VCaP (cell line): ENCODE measurements at regions not wholly inside any gene's neighbourhood (a gene's known extent, or its start where the extent isn't known, plus 50 kb on each side); places are given as distances from the start of the nearest gene placed in this dataset.
"Not testable (repeated sequence)": the region's sequence is repeated elsewhere in the genome, so short reads cannot be mapped to it uniquely, and the experiment has no call there.

Experiments used
- H3K27ac ChIP-seq: fragments of 450-650 bp; 2 replicates; pipeline ENCODE4 v1.5.1; 2017
- CTCF ChIP-seq: fragments of 450-650 bp; conservative IDR thresholded peaks from 2 replicates; pipeline ENCODE4 v1.5.1; 2017; ENCODE audit warnings: mild to moderate bottlenecking, moderate library complexity

DNA sequence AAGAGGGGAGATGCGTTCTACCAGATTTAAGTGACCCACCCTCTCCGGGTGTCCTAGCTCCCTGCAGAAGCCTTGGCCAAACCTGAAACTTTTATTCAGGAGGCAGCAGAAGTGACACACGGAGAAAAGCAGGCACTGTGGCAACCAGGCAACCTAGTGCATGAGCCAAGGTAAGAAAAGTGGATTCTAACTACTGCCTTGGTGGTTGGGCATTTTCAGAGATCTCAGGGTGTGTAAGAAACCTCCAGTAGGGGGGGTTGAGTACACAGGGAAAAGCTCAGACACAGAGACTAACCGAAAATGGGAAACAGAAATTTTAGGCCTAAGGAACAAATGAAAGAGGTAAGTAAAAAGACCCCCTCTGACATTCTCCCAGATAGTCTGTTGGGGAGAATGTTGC is 645.7 kb downstream of the ANKRD7 start:
- peak; percentile 29; the same call in 1 of the 2 replicates for TF ChIP-seq CTCF
- H3K27ac ChIP-seq: no peak overlapping the region

GRCh38 chr7:118872568-118872967 is 648.1 kb downstream of the ANKRD7 start:
- no peak for TF ChIP-seq CTCF
- H3K27ac ChIP-seq: no peak overlapping the region

GRCh38 chr7:118877187-118877586 is 652.7 kb downstream of the ANKRD7 start:
- TF ChIP-seq CTCF: no peak
- no peak overlapping the region for H3K27ac ChIP-seq

GRCh38 chr7:118878336-118878735 is 653.8 kb downstream of the ANKRD7 start:
- no peak for TF ChIP-seq CTCF

GRCh38 chr7:118898284-118898683 is 673.8 kb downstream of the ANKRD7 start:
- no peak for TF ChIP-seq CTCF
- H3K27ac ChIP-seq: no peak overlapping the region

More at GRCh38 chr7:118878336-118878735, 653.8 kb downstream of the ANKRD7 start:
- H3K27ac ChIP-seq: no peak overlapping the region

GRCh38 chr7:118902600-118902999 is 678.1 kb downstream of the ANKRD7 start:
- TF ChIP-seq CTCF: no peak
- H3K27ac ChIP-seq: no peak overlapping the region

DNA sequence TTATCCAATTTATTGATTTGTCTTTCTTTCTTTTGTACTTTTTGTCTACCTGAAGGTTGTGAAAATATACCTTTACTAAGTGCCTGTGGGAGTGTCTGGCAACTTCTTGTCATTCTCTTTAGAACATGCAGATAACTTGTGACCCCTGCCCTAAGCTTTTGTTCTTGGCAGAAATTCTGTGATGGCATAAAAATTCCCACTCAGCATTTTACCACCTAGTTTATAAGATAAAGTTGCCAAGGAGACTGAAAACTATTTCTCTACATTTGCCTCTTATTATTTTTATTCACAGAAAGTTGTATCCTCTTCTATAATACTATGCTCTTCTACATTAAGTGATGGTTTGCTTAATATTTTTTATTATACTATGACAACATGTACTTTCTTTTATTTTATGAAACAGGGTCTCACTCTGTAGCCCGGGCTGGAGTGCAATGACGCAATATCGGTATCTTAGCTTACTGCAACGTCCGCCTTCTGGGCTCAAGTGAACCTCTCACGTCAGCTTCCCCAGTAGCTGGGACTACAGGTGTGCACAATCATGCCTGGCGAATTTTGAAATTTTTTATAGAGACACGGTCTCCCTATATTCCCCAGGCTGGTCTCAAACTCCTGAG is 683.5 kb downstream of the ANKRD7 start:
- TF ChIP-seq CTCF: no peak

DNA sequence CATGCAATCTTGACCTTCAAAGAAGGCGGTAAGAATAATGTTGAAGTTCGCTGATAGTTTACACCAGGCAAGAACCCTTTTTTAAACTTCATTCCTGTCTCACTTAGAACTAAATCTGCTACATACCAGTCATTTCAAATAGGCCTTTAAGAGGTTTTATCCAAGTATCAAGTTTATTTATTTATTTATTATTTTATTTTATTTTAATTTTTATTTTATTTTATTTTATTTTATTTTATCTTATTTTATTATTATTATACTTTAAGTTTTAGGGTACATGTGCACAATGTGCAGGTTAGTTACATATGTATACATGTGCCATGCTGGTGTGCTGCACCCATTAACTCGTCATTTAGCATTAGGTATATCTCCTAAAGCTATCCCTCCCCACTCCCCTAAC is 691.6 kb downstream of the ANKRD7 start:
- not testable (repeated sequence) for H3K27ac ChIP-seq

More for the DNA sequence above, 683.5 kb downstream of the ANKRD7 start:
- H3K27ac ChIP-seq: no peak overlapping the region
